GM18520 (cell line): ENCODE measurements at regions not wholly inside any gene's neighbourhood (a gene's known extent, or its start where the extent isn't known, plus 50 kb on each side); places are given as distances from the start of the nearest gene placed in this dataset.
"Not testable (repeated sequence)": the region's sequence is repeated elsewhere in the genome, so short reads cannot be mapped to it uniquely, and the experiment has no call there.

Source experiments
- ATAC-seq: cut with Tn5 transposase; IDR thresholded peaks from one replicate; pipeline ENCODE4 v1.9.1; 2021; ENCODE audit not compliant: unreplicated experiment

DNA sequence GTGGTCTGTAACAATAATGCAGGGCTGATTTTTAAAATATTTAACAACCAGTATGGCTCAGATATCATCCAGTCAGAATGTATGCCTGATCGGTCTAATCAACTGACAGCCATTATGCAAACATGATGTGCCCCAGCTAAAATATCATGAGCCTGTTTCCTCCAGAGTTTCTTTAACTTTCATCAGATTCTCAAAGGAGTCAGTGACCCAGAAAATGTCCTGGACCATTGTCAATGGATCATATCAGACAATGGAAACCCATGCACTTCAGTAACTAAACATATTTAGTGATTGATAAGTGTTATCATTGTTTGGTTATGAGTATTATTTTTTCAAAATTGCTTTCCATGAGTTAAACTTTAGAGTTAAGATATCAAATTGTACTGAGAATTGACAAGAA is 173.5 kb downstream of the LMBRD1 start:
- no peak for ATAC-seq

DNA sequence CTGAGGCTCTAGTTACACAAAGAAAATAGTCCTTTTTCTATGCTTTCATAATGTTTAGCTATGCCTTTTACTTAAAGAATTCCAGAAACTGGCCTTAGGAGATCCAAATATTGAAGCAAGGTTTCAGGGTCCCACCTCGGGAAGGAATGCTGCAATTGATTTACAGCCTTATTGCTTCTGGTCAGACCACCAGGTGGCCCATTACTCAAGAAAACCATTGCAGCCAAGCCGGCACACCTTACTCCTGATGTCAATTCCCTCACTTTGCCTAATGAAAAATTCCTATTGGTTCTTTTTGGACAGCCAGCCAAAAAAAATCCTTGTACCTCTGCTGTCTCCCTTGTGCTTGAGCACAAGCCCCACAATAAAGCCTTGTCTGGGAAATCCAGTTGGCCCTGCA is 173.9 kb downstream of the LMBRD1 start:
- ATAC-seq: no peak

DNA sequence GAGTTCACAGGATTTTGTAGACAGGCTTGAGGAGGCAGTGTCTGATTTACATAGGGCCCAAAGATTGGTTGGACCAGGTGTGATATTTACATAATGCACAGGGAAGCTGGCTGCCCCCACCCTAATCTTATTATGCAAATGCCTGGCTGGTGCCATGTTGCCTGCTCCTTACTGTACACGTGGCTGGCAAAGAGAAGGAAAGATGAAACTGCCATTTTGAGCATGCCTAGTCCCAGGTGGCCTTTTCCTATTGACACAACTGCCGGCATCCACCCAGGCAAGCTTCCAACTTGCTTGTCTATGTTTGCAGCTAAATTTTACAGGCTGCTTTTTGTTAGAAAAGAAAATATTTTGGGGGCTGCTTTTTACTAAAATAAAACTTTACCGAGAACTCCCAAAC is 174.6 kb downstream of the LMBRD1 start:
- ATAC-seq: no peak

DNA sequence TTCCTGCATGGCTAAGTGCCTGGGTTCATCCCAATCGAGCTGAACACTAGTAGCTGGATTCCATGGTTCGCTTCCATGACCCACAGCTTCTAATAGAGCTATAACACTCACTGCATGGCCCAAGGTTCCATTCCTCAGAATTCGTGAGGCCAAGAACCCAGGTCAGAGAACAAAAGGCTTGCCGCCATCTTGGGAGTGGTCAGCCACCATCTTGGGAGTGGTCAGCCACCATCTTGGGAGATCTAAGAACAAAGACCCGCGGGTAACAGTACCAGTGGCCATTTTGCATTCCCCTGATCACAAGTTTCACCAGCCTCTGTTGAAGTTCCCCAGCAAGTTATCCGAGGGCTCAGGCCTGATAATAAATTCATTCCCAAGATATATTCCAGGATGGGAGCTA is 179.6 kb downstream of the LMBRD1 start:
- no peak for ATAC-seq

DNA sequence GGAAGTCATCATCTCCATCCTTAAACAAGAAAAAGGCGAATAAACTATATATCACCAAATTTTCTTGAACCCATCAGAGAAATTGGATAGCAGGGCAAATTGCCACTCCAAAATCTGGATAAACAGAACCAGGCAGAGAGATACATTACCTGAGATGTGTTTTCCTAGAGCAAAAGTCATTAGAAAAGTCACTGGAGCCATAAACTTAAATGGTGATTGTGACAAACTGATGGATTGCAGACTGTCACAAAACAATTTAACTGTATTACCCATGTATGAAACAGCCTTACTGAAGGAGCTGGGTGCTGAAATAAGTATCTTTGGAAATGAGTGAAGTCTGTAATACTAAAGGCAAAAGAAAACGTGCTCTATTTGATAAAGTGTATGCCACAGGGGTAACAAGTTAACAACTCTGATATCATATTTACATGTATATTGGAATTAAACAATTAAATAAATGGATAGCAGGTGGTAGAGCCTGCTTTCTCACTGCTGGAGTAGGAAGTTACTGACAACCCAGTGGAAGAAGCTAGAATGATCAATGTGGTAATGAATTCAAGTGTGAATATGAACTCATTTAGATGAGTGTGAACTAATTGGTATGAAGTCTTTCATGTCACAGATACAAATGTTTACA is 186.9 kb downstream of the LMBRD1 start:
- no peak for ATAC-seq

DNA sequence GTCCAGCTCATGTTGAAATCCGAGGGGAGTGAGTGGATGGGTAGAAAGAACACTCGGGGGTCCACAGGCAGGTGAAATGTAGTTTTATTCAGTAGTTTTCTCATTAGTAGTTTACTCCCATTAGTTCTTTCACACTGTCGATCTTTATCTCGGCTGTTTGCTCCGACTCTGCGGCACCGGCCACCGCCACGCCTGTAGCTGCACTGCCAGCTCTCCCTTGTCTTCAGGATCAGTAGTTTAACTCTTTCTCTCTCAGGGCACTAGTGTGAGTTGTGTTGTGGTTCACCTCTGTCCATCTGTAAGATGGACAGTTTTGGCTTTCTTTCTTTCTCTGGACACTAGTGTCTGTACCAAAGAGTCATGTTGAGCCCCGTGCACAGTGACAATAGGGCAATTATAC is 195.7 kb downstream of the LMBRD1 start:
- no peak for ATAC-seq

DNA sequence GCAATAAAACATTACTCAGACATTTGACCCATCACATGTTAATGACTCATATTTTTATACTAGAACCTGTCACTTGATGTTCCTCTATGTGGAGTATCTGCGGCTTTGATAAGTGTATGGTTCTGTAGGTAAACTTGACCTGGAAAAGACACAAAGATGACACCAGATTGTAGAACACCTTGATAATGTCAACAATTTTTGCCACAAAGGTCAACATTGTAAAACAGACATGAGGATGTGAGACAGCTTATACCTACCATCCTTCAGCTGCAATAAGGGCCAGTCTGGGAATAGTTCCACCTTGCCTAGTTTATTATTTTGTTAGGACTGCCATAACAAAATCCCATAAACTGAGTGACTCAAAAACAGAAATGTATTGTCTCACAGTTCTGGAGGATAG is 202.4 kb downstream of the LMBRD1 start:
- no peak for ATAC-seq

DNA sequence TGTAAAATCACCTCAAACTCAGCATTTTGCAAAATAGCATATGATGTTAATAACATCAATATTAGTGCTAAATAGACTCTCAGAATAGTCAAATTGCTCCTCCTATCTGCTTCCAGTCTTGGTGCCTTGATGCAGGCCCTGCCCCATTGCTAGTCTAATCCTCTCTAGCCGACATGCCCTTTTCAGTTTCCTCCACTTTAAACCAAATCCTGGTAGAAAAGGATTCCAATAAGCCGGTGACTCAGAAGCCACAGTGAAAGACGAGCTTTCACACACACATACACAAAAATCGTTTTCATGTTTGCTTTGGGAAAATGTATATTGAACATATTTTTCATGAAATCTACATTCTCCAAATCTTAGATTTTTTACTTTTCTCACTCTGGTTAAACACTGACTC is 203.1 kb downstream of the LMBRD1 start:
- ATAC-seq: no peak

DNA sequence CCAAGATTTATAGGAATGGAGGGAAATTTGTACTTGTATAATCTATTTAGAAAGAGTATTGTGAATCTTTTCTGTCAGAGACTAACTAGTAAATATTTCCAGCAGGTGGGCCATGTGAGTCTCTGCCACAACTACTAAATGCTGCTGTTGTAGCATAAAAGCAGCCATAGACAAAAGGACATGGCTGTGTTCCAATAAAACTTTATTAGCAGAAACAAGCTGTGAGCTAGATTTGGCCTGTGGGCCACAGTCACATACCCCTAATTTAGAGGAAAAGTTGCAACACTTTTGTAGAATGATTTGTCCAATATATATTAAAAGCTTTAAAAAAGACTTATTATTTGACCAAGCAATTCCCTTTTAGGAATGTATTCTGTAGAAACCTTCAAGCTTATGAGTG is 207.2 kb downstream of the LMBRD1 start:
- ATAC-seq: no peak

DNA sequence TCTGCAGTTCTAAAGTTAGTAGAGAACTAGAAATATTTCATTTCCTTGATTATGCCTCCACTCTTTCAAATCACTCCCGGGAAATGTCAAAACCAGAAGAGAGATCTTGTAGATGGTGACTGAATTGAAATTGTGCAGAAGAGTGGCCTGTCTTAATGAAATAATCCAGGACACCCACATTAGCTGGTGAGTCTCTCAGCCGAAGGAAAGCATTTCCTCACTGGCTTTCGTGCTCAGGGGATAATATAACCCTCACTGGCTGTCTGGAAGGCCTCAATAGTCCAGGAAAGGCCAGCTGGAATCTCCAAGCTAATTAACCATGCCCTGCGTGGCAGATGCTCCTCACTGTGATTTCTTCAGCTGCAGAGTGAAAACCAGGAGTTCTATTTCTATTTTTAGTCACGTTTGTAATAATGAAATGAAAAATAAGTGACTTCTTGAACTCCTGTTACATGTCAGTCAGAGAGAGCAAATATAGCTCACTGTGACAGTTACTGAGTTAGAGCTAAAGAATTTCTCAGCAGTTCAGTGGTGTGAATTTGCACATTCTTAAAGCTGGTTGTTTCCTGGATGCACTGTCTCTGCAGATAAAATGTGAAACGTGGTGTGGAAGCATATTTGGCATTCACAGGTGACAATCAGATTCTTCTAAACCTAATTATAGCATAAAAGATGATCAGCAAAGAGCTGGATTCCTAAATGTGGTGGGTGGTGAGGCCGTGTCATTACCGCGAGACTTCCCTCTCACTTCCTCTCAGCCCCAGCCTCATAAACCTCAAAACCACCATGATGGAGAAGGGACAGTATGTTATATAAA is 211.7 kb downstream of the LMBRD1 start:
- peak; percentile 79 for ATAC-seq

DNA sequence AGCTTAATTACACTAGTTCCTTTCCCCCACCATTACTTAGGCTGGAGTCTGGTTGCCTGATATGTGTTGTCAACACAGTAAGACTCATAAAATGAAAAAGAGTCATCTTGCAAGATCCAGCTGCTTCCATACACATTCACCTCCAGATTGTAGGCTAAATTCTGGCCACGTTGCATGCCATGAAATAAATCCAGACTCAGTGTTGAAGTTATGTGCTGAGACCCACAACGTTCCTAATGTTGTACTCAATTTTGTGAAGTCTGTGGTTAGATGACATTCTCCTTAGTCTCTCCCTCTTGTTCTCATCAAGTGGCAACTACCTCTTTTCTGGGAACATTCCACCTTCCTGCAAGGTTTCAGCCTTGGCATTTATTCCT is 212.3 kb downstream of the LMBRD1 start:
- no peak for ATAC-seq

DNA sequence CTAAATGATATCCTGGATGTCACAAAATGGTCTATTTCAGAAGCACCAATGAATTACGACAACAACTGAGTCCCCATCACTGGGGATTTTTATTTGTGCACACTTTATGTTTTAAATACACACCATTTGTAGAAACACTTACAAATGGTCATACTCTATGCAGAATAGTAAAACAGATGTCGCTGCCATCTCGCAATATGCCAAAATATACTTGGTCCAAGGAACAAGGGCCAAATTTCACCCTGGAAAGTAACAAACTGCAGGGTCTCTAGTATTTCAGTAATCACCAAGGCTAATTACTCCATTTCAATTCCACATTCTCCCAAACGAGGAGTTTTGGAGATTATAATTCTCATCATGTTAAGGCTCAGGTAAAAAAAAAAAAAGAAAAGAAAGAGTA is 215.2 kb downstream of the LMBRD1 start:
- no peak for ATAC-seq

DNA sequence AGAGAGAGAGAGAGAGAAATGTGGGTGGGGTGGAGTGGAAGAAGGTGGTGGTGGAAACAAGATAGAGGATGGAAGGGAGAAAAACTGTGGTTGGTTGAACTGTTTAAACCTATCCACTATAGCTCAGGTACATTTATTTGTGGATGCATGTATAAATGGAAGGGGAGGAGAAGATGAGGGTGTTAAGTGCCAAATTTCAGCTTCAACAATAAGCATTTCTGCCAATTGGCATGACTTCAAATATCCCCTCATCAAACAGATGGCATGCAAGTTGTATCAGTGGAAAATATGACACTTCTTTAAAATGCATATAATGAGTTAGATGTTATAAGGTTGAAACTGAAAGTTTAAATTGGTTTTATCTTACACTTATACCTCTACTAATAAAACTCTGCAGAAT is 216.1 kb downstream of the LMBRD1 start:
- ATAC-seq: no peak

DNA sequence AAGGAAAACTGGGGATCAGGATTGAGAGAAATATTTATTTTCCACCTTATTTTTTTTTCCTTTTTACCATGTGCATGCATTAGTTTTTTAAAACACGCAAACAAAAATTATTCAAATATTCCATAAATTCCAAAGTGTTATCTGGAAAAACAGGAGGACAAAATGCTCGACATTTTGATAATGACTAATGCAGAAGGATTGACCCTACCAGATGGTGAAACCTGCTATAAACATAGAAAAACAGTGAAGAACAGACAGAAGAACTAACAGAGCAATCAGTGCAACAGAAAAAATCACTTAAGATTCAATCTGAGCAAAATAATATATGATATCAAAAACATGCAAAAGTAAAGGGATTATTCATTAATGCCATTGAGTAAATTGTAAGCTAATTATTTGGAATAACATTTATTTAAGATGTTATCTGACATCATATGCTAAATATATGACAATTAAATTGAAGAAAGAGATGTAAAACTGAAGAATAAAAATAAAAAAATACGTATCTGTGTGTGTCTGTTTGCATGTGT is 218.4 kb downstream of the LMBRD1 start:
- ATAC-seq: no peak

DNA sequence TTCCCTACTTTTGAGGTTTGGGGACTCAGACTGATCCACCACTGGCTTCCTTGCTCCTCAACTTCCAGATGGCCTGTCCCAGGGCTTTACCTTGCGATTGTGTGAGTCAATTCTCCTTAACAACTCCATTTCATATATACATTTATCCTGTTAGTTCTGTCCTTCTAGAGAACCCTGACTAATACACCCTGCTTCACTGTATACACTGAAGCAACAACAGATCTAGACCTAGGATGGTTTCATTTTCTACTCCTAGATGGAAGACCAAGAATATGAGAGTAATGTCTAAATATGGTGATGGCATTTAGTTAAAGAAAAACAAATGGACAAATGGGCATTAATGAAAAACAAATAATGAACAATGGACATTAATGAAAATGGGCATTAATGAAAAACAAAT is 225.6 kb downstream of the LMBRD1 start:
- no peak for ATAC-seq

DNA sequence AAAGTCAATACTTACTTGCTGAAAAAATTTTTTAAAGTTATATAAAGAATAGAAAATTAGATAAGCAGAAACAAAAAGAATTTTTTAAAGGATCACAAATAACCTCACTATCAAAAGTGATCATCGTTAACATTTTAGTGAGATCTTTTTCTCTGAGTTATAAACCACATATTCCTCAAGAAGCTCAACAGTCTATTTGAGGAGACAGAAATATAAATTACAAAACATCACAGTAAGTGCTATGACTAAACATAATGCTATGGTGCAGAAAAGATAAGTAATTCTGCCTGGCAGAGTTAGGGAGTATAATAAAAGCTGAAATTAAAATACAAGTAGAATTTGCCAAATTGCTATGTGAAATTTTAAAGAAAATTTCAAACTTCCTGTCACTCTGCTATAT is 226.7 kb downstream of the LMBRD1 start:
- ATAC-seq: no peak

DNA sequence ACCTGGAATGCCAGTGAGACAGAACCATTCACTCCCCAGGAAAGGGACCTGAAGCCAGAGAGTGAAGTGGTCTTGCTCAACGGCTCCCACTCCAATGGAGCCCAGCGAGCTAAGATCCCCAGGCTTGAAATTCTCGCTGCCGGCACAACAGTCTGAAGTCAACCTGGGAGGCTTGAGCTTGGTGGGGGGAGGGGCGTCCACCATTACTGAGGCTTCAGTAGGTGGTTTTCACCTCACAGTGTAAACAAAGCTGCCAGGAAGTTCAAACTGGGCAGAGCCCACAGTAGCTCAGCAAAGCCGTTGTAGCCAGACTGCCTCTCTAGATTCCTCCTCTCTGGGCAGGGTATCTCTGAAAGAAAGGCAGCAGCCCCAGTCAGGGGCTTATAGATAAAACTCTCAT is 236.2 kb downstream of the LMBRD1 start:
- not testable (repeated sequence) for ATAC-seq

DNA sequence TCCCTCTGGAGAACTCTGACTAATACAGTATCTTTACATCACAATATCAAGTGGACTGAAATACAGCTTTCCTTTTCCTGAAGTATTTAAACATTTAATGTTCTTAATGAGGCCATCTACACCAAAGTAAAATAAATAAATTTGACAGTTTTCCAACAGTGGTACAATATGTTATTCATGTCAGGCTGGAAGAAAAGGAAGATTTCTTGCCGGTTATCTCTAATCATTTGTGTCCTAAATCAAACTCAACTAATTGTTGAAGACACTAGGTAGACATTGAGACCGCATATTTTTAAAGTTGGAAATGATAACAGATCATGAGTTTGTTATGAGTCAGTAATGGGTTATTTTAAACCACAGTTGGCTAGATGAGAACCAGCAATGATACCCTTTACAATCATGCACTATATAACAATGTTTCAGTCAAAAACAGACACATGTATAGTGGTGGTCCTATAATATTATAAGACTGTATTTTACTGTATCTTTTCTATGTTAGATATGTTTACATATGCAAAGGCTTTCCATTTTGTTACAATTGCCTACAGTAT is 241.6 kb downstream of the LMBRD1 start:
- no peak for ATAC-seq

DNA sequence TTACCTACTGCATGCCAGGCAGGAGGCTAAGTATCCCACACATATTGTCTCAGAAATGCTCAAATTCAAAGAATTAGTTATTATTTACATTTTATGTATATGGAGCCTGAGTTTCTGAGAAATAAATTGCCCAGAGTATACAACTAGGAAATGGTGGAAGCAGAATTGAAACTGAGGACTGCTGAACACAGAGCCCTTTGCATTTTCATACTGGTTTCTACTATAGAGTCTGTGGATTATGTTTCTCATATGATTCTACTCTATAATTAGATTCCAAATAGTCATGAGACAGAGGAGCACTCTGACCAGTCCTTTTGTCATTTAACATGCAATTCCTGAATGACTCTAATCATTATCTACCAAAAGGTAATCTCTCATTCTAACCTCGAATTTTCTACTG is 254.3 kb downstream of the LMBRD1 start:
- no peak for ATAC-seq

DNA sequence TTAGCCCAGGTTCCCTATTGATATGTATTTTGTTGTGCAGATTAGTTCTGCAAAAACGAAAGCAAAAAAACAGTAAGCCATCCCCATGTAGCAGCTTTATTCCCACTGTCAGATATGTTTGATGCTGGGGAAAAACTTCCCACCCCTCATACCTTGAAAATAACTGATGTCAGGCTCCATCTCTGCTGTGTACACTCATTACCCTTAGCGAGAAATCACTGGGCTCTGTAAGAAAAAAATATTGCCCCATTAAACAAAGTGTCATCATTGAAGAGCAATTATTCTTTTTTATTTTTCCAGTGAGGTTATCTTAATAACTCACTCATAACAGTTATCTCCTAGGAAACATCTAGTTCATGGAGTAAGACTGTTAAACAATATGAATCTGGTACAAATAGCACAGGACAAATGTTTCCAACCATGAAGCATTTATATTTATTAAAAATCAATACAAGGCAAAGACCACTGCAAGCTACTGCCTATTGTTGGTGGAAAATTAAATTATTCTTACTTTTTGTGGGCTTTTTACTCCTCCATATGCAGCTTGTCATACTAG is 268.8 kb downstream of the LMBRD1 start:
- no peak for ATAC-seq

DNA sequence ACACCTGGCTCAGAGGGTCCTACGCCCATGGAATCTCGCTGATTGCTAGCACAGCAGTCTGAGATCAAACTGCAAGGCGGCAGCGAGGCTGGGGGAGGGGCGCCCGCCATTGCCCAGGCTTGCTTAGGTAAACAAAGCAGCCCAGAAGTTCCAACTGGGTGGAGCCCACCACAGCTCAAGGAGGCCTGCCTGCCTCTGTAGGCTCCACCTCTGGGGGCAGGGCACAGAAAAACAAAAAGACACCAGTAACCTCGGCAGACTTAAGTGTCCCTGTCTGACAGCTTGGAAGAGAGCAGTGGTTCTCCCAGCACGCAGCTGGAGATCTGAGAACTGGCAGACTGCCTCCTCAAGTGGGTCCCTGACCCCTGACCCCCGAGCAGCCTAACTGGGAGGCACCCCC is 281.3 kb downstream of the LMBRD1 start:
- ATAC-seq: not testable (repeated sequence)

DNA sequence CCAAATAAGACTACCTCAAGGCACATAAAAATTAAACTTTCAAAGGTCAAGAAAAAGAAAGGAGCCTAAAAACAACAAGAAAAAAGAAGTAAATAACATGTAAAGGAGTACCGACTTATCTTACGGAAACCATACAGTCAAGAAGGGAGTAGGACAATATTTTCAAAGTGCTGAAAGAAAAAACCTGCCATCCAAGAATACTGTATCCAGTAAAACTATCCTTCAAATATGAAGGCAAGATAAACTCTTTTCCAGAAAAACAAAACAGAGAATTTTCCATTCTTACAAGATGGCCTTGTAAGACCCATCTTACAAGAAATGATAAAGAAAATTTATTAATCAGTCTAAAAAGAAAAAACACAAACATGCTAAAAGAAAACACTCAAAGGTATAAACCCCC is 302.2 kb downstream of the LMBRD1 start:
- no peak for ATAC-seq
